HFFc6 (cell line): ENCODE measurements at regions not wholly inside any gene's neighbourhood (a gene's known extent, or its start where the extent isn't known, plus 50 kb on each side); places are given as distances from the start of the nearest gene placed in this dataset.

Experiments
- DNase-seq: peaks from one replicate; pipeline ENCODE4 v3.0.0-alpha.2; 2018
- H3K27ac Mint-ChIP-seq: 2 replicates; pipeline ENCODE4 v1.8.0; 2020; ENCODE audit warnings: mild to moderate bottlenecking, mixed read lengths
- H3K27me3 Mint-ChIP-seq: 2 replicates; pipeline ENCODE4 v1.8.0; 2021; ENCODE audit warnings: mild to moderate bottlenecking, moderate library complexity, mixed read lengths; ENCODE audit not compliant: insufficient read depth
- H3K36me3 Mint-ChIP-seq: 2 replicates; pipeline ENCODE4 v1.8.0; 2021; ENCODE audit warnings: low read depth, mixed read lengths
- H3K4me1 Mint-ChIP-seq: 2 replicates; pipeline ENCODE4 v1.8.0; 2020; ENCODE audit warnings: low read depth, mixed read lengths
- H3K4me3 Mint-ChIP-seq: 2 replicates; pipeline ENCODE4 v1.8.0; 2020; ENCODE audit warnings: mild to moderate bottlenecking, moderate library complexity, mixed read lengths
- H3K9me3 Mint-ChIP-seq: 2 replicates; pipeline ENCODE4 v1.8.0; 2020; ENCODE audit warnings: mild to moderate bottlenecking, mixed read lengths
- CTCF ChIP-seq: fragments of 200-600 bp; sonication (generic); IDR thresholded peaks from 2 replicates; pipeline ENCODE4 v1.5.0; 2021; ENCODE audit warnings: antibody characterized with exemption, mild to moderate bottlenecking

- DNase-seq, result no peak
- H3K4me1 Mint-ChIP-seq, result no peaks in the 10 kb centered on the region
- peaks cover 15% of the 10 kb centered on the region for H3K27me3 Mint-ChIP-seq
- H3K9me3 Mint-ChIP-seq, result peaks cover 24% of the 10 kb centered on the region
- no peak overlapping the region for H3K4me3 Mint-ChIP-seq
- peaks cover 10% of the 10 kb centered on the region for H3K36me3 Mint-ChIP-seq
- H3K27ac Mint-ChIP-seq, result no peak overlapping the region
- no peak for TF ChIP-seq CTCF
Measured at GRCh38 chr10:78121801-78122200, 88.1 kb downstream of the RPS24 start.

- Mint-ChIP-seq H3K27me3 (peaks cover 14% of the 10 kb centered on the region), H3K4me1 (no peaks in the 10 kb centered on the region), H3K36me3 (peaks cover 10% of the 10 kb centered on the region), H3K27ac (no peak overlapping the region), H3K9me3 (peaks cover 24% of the 10 kb centered on the region), H3K4me3 (no peak overlapping the region)
- DNase-seq, result no peak
- TF ChIP-seq CTCF, result no peak
Measured at GRCh38 chr10:78124167-78124566, 90.5 kb downstream of the RPS24 start.

- Mint-ChIP-seq H3K4me1 (no peaks in the 10 kb centered on the region), H3K36me3 (no peaks in the 10 kb centered on the region), H3K27me3 (peaks cover 14% of the 10 kb centered on the region; the same call in 1 of the 2 replicates), H3K27ac (no peak overlapping the region), H3K9me3 (no peaks in the 10 kb centered on the region), H3K4me3 (no peak overlapping the region)
- no peak for DNase-seq
- TF ChIP-seq CTCF, result no peak
Measured at GRCh38 chr10:78129211-78129610, 95.5 kb downstream of the RPS24 start.

GRCh38 chr10:78130966-78131710 lies 97.5 kb downstream of the RPS24 start:
- no peaks in the 10 kb centered on the region for H3K9me3 Mint-ChIP-seq
- no peak for DNase-seq
- no peak for TF ChIP-seq CTCF
- no peaks in the 10 kb centered on the region for H3K36me3 Mint-ChIP-seq
- peaks cover 14% of the 10 kb centered on the region for H3K27me3 Mint-ChIP-seq
- no peak overlapping the region for H3K4me3 Mint-ChIP-seq
- H3K27ac Mint-ChIP-seq, result no peak overlapping the region
- H3K4me1 Mint-ChIP-seq, result no peaks in the 10 kb centered on the region

- Mint-ChIP-seq H3K36me3 (no peaks in the 10 kb centered on the region), H3K9me3 (no peaks in the 10 kb centered on the region), H3K4me3 (no peak overlapping the region), H3K27ac (no peak overlapping the region), H3K27me3 (peaks cover 17% of the 10 kb centered on the region), H3K4me1 (no peaks in the 10 kb centered on the region)
- no peak for DNase-seq
- no peak for TF ChIP-seq CTCF
Measured at GRCh38 chr10:78134773-78135306, 101.2 kb downstream of the RPS24 start.
